HPDE6-E6E7 (cell line): ENCODE measurements at regions not wholly inside any gene's neighbourhood (a gene's known extent, or its start where the extent isn't known, plus 50 kb on each side); places are given as distances from the start of the nearest gene placed in this dataset.
A peak's percentile ranks its signal among the peaks of the same experiment; 100 is the strongest.
"Not testable (repeated sequence)": the region's sequence is repeated elsewhere in the genome, so short reads cannot be mapped to it uniquely, and the experiment has no call there.

Experiments
- DNase-seq: peaks from one replicate; pipeline ENCODE4 v3.0.0; 2011; ENCODE audit warnings: missing footprints; ENCODE audit errors: extremely low spot score

DNA sequence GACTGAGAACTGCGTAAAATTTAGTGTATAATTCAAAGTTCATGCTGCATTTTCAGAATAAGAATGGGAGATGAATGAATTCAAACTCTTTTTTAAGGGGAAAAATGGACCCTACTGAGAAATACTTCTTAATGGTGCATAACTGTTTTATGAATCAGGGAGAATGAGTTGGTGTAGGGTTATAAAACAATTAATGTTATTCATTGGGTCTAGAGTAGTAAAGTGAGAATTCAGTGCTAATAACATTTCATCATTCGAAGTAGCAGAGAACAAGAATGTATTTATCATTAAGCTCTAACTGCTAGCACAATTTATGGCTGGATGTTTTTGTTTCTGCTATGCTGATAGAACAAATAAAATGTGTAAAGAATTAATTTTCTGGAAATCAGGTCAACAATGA lies 310.2 kb downstream of the SLITRK5 start:
- no peak for DNase-seq

DNA sequence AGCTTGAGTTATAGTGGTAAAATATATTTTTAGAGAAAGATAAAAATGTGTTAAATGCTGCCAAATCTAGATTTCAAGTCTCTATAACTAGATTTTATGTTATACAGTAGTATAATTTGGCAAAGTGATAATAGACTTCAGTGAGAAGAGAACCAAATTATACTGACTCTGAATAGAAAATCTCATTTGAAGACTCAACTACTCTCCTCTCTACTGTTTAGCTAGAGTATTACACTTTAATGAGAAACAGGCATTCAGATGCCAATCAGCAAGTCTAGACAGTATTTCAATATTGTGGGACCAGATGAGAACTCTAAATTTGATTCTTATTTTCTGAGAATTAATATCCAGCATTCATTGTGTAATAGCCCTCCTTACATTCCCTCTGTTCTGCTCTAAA lies 311.2 kb downstream of the SLITRK5 start:
- no peak for DNase-seq

DNA sequence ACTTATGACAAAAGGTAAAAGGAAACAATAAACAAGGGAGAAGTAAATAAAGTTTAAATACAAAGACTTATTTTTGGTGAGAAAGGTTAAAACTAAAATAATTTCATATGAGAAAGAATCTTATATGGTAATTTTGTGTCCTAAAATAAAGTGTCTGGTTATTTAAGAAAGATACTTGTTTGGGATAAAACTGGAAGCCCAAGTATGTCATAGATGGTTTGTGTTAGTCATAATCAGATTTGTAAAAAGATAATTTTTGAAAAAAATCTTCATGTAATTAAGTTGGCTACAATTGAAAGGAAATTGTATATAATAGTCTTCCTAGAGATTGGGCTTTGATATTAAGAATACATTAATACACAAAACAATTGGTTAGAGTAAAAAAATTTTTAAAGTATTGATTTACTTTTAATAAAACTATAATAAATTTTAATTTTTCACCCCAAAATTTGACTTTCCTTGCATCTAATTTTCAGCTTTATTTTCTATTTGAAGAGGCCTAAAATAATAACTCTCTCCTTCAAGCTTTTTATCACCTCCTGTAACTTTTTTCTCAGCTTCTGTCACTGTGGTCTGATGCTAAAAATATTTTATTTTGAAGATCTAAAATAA lies 315.6 kb downstream of the SLITRK5 start:
- DNase-seq, result no peak

DNA sequence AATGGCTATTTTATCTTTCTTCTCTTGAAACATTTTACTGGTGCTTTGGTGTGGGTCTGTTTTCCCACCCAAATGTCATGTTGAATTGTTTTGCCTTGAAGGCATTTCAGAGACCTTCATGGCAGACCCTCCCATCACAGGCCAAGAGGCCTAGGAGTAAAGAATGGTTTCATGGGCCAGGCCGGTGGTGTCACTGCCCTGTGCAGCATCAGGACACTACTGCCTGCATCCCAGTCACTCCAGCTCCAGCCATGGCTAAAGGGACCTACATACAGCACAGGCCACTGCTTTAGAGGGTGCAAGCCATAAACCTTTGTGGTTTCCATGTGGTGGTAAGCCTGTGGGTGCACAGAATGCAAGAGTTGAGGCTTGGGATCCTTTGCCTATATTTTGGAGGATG lies 326.9 kb downstream of the SLITRK5 start:
- DNase-seq, result no peak

DNA sequence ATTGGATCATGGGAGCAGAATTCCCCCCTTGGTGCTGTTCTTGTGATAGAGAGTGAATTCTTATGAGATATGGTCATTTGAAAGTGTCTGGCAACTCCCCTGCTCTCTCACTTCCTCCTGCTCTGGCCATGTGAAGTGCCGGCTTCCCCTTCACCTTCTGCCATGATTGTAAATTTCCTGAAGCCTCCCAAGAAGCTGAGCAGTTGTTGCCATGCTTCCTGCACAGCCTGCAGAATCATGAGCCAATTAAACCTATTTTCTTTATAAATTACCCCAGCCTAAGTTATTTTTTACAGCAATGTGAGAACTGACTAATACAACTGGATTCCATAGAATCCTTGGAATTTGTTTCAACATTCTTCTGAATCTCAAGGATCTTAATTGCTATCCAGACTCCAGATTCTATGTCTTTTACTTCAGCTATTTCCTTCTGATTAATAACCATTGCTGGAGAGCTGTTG lies 328.1 kb downstream of the SLITRK5 start:
- no peak for DNase-seq

DNA sequence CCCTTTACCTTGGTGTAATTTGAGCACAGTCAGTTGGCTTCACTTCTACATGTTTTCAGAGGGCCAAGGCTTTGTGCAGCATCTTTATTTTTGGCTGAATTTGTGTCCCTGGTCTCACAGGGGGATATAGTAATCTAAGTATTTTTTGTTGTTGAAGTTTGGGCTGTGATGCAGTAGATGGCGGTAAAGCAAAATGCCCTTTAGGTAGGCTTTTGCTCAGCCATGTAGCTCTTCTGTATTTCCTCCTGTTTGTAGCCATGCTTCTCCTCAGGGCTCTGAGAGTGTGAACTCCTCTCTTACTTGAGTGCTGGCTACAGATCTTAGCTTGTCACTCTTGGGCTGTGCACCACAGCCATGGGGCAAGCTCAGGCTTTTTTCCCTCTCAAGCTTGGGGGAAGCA lies 328.6 kb downstream of the SLITRK5 start:
- DNase-seq, result no peak

DNA sequence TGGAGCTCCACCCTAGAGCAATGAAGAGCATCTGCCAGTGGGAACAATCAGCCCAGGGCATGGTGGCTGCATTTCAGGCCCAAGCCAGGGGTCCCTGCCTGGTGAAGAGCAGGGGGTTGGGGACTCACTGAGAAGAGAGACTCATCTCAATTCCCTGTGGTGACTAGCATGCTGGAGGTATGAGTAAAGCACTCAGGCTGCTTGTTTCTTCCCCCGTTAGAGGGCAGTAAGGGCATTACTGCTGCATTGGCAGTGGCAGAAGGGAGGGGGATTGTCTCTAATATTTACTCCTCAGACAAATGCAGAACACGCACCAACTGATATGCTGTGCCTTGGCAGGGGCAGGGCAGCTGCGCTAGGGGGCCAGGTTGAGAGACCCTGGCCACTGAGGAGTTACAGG lies 329.1 kb downstream of the SLITRK5 start:
- DNase-seq, result no peak

DNA sequence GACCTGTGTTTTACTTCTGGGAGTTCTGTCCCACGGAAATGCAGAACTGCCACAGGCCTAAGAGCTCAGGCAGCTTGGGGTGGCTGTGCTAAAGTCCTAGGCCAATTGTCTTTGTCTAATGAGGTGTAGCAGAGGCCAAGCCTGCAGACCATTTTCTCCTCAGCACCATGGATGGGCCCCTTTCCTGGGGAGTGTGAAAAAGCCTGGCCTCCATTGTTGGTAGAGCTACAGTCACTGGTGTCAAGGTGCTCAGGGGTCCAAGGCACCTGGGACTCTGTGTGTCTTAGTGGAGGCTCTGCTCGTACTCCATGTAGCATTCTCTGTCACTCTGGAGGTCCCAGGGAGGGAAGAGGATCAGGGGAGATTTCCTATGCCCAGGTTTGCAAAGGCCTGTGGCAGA lies 329.6 kb downstream of the SLITRK5 start:
- no peak for DNase-seq

DNA sequence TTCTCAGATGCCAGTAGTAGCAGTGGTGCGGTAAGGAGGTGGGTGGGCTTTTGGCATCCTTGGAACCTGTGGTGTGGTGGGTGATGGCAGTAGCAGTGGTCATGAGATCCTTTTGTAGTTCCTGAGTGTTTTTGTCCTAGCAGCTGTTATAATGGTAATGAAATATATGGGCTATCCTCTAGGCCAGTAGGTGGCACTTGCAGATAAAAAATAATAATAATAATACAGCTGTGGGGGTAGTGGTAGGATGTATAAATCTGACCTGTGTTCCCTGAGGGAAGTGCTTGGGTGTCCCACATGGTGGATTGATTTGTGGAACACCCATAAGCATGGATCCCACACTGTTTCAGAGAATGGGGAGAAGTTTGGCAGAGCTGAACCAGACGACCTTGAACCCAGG lies 334.0 kb downstream of the SLITRK5 start:
- no peak for DNase-seq

DNA sequence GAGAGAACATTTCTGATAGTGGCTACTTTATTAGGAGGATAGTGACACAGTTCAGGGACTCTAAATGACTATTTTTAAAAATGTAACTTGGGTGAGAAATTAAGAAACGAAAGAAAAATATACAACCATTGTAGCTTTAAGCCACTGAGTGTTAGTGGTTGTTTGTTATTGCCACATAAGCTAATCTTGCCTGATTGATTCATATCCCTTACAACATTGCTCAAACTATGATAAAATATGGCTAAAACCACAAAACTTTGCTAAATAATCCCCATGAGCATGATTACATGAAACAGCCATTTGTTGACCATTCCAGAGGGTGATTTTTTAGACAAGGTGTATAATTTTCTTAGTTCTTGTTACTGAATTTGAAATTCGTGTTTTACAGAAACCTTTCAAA lies 343.4 kb downstream of the SLITRK5 start:
- DNase-seq, result no peak

DNA sequence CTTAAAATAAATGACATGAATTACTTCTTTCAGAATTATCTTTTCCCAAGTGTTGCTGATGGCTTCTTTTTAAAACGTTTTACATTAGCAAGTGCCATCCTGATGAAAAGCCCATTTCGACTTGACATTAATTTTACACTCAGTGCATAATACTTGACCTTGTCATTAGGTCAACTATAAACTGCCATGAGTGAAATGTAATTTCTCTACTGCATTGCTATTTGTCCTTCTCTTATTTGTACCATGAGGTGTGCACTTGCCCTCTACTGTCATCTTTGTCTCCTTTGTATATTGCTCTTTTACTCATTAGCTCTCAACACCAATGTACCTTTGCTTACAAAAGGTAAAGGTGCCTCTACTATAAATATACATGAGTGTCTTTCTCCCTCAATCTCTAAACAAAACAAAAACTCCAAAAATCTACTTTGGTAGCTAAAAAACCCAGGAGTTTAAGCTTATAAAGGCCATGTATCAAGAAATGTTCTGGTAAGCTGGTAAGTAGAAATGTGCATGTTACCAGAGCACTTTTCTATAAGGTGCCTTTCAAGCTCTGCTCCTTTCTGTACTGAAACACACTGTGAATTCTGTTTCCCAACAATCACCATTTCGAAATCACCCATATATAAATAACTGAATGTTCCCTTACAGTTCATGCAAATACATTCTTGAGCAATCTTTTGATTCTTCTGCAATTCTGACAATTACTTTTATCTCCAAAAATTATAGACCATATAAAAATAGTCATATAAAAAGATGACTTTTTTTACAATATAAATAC lies 351.4 kb downstream of the SLITRK5 start:
- DNase-seq, result no peak

DNA sequence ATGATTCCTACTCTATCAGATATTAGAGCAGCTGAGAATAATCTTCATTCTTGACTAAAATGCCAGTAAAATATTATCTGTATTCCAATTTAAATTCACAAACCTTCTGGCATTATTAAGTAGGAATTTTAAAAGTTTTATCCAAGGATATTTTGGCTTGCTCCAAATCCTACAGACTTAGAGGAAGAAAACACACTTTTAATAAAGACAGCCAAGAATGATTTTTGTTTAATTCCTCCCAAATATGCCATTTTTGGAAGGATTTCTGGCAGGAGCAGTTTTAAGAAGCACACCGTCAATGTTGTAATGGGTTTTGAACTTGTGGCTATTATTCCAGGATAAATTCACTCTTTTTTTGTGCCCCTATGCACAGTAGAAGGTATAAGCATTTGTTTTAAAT lies 355.1 kb downstream of the SLITRK5 start:
- no peak for DNase-seq

DNA sequence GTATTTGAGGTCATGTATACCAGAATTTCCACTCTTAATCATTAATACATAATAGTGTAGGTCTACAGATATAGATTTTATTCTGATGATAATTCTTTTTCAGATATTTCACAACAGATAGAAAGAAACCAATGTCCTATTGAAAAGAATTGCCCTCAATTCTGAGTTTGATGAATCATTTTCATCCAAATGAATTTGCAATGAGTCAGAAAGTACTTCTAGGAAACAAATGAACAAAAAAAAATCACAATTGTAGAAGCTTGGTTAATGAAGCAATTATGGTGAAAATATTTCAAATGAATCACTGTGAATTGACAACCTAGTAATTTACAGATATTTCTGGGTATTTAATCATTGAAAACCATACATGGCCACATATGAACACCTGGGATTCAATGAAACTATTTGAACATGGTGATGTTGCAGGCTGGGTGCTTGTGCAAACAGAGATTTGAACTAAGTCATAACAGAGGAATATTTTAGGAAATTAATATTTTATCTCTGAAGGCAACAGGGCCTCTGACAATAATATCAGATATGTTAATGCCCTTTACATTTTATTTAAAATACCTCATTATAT lies 360.9 kb downstream of the SLITRK5 start:
- DNase-seq, result peak; percentile 1

DNA sequence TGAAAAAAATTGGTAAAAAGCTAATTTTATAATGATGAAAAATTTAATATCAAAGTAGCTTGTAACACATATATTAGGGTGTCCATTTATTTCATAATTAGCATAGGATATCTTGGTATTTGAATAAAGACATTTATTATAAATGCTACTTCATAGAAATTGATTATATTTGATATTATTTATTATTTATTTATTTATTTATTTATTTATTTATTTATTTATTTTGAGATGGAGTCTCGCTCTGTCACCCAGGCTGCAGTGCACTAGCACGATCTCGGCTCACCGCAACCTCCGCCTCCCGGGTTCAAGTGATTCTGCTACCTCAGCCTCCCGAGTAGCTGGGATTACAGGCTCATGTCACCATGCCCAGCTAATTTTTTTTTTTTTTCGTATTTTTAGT lies 365.0 kb downstream of the SLITRK5 start:
- DNase-seq, result not testable (repeated sequence)

DNA sequence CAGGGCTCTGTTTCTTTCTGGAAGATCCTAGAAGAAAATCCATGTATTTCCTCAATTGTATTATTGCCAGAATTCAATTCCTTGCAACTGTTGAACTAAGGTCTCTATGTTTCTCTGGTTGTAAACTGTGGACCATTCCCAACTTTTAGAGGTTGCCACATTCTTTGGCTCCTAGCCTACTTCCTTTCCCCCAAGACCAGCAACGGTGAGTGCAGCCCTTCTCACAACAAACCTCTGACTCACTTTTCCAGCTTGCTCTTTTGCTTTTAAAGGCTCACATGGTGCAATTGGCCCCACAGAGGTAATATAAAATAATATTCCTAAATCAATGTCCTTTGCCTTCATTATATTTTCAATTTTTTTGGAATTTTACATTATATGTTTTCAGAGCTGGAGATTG lies 371.3 kb downstream of the SLITRK5 start:
- DNase-seq, result no peak

DNA sequence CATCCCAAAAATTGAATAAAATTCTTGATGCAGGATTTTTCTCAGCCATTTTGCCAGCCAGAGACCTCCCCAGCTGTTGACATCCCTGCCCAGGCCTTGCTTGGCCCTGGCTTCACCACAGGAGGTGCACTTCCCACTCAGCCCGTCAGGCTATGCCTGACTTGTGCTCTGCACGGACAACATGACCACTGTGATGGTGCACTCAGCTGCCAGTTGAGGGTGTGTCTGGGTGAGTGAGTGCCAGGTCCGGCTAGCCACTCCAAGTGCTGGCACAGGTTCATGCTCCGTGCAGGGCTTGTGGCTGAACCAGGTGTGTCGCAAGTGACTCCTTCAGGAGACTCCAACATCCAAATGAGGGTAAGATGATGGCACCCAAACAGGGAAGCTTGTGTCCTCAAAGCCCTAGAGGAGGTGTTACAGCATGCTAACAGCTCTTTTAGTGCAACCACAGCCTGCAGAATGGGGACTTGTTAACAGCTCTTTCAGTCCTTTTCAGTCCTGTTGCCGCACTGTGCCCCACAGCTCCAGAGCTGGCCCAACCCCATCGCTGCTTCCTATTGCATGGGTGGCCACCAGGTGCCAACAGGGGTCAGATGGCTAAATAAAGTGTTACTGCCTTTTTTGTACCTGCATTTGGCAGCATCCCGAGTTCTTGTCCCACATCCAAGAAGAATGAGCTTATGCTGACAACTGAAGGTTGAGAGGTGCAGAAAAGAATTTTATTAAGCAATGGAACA lies 380.7 kb downstream of the SLITRK5 start:
- DNase-seq, result no peak

DNA sequence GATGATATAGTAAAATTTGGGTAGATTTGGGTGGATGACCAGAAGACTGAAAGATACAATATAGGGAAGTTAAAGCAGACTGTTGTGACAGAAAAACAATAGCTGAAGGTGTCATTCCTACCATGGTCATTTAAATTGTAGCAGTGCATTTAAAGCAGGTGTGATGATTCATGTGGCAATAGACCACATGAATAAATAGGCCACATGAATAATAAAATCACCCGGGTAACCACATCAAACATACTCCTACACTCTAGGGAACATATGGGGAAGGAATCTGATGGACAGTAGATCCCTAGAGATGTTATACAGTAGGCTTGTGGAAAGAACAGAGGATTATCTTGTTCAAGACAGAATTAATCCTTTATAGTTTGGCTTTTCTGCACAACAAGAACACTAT lies 392.6 kb downstream of the SLITRK5 start:
- no peak for DNase-seq

DNA sequence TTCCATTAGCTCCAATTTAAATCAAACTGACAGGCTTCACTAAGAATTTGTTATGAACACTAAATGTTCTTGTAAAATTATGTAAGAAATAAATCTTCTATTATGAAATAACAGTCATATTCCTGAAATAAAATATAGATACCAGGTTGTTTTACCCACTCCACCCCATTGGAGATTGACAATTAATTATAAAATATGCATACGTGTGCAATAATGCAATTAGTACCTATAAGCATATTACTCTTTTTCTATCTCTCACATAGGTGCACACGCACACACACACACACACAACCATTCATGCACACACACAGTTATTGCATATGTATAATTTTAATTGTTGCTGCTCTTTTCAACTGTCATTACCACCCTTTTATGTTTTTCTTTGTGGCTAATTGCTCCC lies 395.7 kb downstream of the SLITRK5 start:
- no peak for DNase-seq

DNA sequence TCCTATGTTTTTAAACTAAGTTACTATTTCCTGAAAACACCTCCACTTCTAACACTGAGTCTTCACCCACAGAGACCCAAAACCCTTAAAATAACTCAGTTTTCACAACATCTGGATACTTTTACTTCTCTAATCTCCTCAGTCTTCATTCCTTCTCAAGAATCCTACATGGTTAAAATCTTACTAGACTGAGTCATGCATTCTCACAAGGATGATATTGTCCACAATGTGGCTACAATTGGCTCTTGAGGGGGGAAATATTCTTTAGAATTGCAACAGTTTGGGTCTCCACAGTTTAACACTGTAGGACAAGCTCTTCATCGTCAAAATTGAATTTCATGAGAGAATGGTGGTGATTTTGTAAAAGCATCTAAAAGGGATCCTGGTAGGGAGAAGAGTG lies 397.1 kb downstream of the SLITRK5 start:
- no peak for DNase-seq

DNA sequence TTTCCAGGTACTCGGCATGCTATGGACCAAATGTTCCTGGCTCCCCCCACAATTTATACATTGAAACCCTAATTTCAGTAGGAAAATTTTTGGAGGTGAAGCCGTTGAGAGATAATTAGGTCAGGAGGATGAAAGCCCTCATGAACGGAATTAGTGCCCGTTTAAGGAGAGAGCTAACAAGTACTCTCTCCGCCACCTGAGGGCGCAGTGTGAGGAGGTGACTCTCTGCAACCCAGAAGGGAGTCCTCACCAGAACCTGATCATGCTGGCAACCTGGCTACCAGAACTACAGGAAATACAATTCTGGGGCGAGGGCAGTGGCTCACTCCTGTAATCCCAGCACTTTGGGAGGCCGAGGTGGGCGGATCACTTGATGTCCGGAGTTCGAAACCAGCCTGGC lies 397.8 kb downstream of the SLITRK5 start:
- DNase-seq, result no peak

DNA sequence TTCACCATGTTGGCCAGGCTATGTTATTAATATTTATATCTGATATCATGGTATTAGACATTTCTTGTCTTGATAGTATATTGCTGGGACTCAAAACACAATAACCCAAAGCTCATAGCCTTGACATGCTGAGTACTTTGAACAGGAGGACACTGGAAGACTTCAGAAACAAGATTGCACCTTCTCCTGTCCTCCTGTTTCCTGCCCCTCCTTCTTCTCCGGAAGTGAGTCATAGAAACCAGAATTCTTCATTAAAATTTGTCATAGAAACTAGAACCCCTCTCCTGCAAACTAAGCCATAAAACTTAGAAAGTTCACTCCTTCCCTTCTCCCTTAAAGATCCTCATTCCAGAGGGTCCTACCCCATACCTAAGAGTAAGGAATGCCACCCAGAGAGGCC lies 400.2 kb downstream of the SLITRK5 start:
- DNase-seq, result no peak

DNA sequence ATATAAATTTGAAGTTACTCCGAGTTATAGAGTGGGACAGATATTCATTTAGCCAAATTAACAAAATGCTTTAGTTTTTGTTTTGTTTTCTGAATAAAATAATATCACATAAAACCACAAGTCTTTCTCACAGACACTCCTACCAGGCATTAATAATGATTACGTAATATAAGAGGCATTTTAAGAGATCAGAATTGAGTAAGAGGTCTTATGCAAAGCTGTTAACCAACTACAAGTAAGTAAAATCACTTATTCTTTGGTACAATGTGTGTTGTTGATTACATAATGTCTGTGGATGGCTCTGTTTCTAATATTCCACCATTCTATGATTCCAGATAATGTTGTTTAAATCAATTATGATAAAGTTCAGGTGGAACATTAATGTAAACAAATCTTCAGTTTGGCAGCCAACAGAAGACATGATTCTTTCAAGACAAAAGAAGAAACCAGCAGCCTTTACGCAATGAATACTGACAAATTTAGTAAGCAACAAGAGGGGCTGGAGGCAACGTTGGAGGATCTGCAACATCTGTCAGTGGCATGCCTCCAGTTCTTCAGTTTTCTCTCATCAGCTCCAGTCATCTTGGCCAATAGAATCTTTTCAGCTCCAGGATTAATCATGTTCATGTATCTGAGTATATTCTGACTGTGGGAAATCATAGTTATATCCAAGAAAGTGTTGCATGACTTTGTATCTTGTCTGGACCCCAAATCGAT lies 403.8 kb downstream of the SLITRK5 start:
- DNase-seq, result no peak
